Activated CD8-positive, alpha-beta memory T cell treated with anti-CD3 and anti-CD28 coated beads for 36 hours (primary cell): ENCODE measurements at regions not wholly inside any gene's neighbourhood (a gene's known extent, or its start where the extent isn't known, plus 50 kb on each side); places are given as distances from the start of the nearest gene placed in this dataset.
"Not testable (repeated sequence)": the region's sequence is repeated elsewhere in the genome, so short reads cannot be mapped to it uniquely, and the experiment has no call there.

Experiments
- CTCF ChIA-PET: fragments of 350-600 bp; sonication (Branson Sonifier 250); formaldehyde crosslinking; loops from one replicate; lab custom pipeline; 2021; ENCODE audit warnings: antibody characterized with exemption; lab: Charles Lee
- POLR2A ChIA-PET: fragments of 350-600 bp; sonication (Branson Sonifier 250); formaldehyde crosslinking; loops from one replicate; lab custom pipeline; 2021; ENCODE audit warnings: antibody characterized with exemption; lab: Charles Lee

DNA sequence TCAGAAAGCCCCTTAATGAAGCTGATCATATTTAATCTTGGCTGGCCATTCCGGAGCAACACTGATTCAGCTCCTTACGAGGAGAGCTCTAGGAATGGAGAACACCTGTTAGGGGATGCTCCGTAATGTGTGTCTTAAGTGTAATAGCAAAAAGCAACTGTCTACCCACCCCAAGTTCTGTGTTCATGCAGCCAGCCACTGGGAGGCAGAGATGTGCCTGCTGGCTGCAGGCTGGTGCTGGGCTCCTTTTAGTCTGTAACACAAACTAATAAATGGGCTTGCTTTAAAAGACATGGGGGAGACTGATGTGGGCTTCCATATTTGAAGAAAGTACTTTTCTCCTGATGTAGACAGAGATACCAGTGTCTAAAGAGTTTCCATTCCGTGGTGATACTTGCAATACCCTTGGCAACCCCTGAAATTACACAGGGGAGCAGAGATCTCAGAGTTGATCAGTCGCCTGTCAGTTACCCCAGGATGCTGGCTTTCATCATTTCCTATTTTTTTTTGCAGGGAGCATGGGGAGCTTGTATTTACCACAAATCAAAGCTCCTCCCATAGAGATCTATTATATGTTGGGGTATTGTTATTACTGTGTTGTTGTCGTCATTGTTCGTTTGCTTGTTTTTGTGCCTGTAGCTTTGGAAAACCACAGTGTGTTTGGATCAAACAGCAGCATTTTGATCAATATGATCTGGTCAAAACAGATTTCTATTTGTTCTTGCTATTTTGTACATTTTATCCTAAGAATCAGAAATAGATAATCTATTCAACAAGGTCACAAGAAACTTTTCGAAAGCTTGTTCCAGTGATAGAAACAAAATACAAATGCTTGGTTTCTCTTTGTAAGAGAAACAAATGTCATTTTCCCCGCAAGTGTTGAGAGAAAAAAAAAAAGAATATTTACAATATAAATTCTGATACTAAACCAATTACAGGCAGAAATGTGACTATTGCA is 65.8 kb downstream of the MTX3 start:
- CTCF ChIA-PET: interaction anchor here (0.8 to 1.3 kb wide), 2 partner anchors 68 to 158 kb away, joined by 3 read pairs; no protein-coding TSS in a partner anchor
- POLR2A ChIA-PET: no interaction called here

- ChIA-PET POLR2A (no interaction called here), CTCF (interaction anchor here (1.0 kb wide), 1 partner anchor 160 kb away, joined by 3 read pairs; no protein-coding TSS in a partner anchor)
Observed at GRCh38 chr5:79923431-79923830, 67.6 kb downstream of the MTX3 start.

- ChIA-PET CTCF (interaction anchor here (1.0 kb wide), 1 partner anchor 161 kb away, joined by 3 read pairs; no protein-coding TSS in a partner anchor), POLR2A (no interaction called here)
Observed at GRCh38 chr5:79922626-79923025, 68.4 kb downstream of the MTX3 start.

DNA sequence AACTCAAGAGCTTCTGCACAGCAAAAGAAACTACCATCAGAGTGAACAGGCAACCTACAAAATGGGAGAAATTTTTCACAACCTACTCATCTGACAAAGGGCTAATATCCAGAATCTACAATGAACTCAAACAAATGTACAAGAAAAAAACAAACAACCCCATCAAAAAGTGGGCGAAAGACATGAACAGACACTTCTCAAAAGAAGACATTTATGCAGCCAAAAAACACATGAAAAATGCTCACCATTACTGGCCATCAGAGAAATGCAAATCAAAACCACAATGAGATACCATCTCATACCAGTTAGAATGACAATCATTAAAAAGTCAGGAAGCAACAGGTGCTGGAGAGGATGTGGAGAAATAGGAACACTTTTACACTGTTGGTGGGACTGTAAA is 83.6 kb downstream of the MTX3 start:
- CTCF ChIA-PET, POLR2A ChIA-PET: not testable (repeated sequence)

- CTCF ChIA-PET, POLR2A ChIA-PET: not testable (repeated sequence)
Observed at GRCh38 chr5:79902571-79902970, 88.5 kb downstream of the MTX3 start.

GRCh38 chr5:79901631-79902030 is 89.4 kb downstream of the MTX3 start:
- CTCF ChIA-PET: no interaction called here
- POLR2A ChIA-PET: no interaction called here

GRCh38 chr5:79898611-79899010 is 92.5 kb downstream of the MTX3 start:
- ChIA-PET POLR2A (no interaction called here), CTCF (no interaction called here)

DNA sequence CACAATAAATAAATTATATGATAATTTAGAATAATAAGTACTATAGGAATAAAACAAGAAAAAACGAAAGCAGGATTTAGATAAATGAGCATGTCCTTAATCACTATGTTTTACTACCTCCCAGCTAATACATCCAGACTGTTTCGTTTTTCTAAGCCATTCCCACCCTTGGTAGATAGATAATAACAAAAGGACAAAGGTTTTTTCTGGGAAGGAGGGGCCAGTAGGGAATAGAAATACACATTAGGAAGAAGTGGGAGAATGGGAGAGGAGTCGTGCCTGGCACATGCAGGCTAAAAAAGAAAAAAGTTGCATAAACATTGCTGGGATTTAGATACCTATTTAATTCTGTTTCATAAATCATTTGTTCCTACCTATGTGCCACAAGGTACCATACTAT is 97.1 kb downstream of the MTX3 start:
- ChIA-PET POLR2A (no interaction called here), CTCF (no interaction called here)

DNA sequence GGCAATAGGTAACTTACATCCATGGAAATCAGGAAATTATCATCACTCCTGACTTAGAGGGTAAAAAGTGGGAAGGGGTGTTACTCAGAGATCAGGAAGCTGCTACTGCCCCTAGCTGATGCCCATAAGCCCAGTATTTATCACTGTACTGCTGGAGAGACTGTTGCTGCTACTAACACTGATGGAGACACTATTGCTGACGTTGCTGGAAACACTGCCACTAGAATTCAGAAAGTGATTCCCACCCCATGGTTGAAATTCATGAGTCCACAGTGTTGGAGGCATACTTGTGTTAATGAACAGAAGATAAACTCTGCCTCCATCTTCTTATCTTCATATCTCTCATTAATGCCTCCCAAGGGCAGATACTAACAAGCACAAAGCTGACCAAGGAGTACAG is 97.6 kb downstream of the MTX3 start:
- POLR2A ChIA-PET: no interaction called here

GRCh38 chr5:79890930-79891249 is 100.2 kb downstream of the MTX3 start:
- ChIA-PET POLR2A (no interaction called here), CTCF (interaction anchor here (1.2 kb wide), 1 partner anchor 13 kb away, joined by 3 read pairs; no protein-coding TSS in a partner anchor)

More for the DNA sequence above, 97.6 kb downstream of the MTX3 start:
- CTCF ChIA-PET: no interaction called here

DNA sequence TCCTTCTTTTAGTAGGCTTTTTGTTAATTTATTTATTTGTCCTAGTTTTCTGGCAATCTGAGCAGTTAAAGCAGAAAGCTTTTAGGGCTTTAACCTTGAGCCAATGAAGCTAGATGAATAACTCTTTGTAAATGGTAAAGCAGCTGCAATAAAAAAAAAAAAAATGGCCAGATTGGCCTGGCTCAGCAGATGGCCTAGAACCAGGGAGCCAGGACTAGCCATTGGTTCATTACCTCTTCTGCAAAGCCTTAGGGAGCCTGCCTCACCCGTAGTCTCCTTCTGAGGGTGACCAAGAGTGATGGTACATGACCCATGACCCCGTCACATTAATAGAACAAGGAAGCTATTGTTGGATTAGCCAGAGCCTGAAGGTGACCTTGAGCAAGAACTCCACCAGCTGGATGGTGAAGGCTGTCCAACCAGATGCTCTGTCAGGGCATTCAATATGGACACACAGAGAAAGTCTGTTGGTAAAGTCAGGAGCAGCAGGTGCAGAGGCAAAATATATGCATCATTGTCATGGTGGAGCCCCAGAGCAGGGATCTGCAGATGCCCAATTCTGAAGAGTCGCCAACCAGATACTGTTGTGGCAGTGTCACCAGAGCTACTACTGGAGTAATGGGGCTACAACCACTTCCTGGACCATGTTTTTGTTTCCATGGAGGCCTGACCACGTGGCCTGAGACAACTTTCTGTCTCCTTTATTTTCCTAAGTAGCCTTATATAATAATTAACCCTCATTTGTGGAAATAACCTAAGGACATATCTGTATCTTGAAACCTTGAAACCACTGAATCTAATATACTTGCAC is 100.7 kb downstream of the MTX3 start:
- ChIA-PET POLR2A (no interaction called here), CTCF (interaction anchor here (1.2 kb wide), 1 partner anchor 13 kb away, joined by 3 read pairs; no protein-coding TSS in a partner anchor)

DNA sequence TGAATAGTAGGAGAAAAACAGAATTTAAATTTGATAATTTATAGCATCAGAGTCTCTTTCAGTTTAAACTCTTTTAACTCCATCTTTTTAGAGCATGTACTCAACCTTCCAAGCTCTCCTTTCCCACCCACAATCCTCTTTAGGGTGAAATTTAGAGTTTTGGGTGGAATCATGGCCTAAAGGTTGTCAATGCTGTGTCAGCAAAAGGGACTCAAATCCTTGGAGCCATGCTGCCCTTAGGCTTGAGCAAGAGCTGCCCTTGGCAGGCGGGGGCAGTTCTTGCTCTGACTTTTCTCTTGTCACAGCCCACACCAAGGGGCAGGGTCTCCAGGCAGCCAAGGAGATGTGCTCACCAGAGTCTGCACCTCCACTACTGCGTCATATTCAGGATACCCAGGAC is 102.4 kb downstream of the MTX3 start:
- CTCF ChIA-PET: no interaction called here

GRCh38 chr5:79886925-79887655 is 104.0 kb downstream of the MTX3 start:
- POLR2A ChIA-PET: no interaction called here

More for the DNA sequence above, 102.4 kb downstream of the MTX3 start:
- POLR2A ChIA-PET: no interaction called here

DNA sequence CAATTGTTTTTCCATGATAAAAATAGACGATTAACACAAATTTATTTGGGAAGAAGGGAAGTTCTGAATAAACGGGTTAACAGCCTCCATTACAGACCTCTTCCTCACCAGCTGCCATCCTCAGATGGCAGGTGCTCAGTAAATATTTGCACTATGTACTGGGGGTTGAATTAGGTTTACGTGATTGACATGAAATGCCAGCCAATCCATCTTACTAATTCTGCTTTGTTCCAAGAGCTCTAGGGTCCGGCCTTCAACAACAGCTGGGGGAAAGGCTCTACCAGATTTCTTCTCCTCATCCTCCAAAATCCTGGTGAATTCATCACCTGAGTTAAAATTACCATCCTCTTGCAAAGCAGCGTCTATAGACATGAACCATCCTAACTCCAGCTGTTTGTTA is 104.6 kb downstream of the MTX3 start:
- ChIA-PET CTCF (no interaction called here), POLR2A (no interaction called here)

More at GRCh38 chr5:79886925-79887655, 104.0 kb downstream of the MTX3 start:
- CTCF ChIA-PET: no interaction called here

DNA sequence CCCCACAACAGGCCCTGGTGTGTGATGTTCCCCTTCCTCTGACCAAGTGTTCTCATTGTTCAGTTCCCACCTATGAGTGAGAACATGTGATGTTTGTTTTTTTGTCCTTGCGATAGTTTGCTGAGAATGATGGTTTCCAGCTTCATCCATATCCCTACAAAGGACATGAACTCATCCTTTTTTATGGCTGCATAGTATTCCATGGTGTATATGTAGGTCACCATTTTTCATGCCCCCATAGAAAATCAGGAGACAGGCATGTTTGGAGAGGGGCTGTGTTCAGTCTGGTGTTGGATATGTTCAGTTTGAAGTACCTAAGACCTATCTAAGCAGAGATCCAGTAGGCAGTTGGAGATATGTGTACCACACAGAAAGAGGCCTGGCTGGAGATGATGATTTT is 111.2 kb downstream of the MTX3 start:
- CTCF ChIA-PET: interaction anchor here (2.5 kb wide), 1 partner anchor 204 kb away, joined by 10 read pairs; no protein-coding TSS in a partner anchor
- POLR2A ChIA-PET: not testable (repeated sequence)

GRCh38 chr5:79878721-79879336 is 112.2 kb downstream of the MTX3 start:
- ChIA-PET POLR2A (no interaction called here), CTCF (interaction anchor here (0.9 to 2.5 kb wide), 2 partner anchors 202 to 205 kb away, joined by 3 to 10 read pairs; no protein-coding TSS in a partner anchor)

GRCh38 chr5:79878136-79878679 is 112.9 kb downstream of the MTX3 start:
- CTCF ChIA-PET: interaction anchor here (0.9 to 2.5 kb wide), 3 partner anchors 12 to 205 kb away, joined by 3 to 10 read pairs (median 3); no protein-coding TSS in a partner anchor
- POLR2A ChIA-PET: no interaction called here

GRCh38 chr5:79876456-79876855 is 114.6 kb downstream of the MTX3 start:
- POLR2A ChIA-PET: no interaction called here
- CTCF ChIA-PET: interaction anchor here (1.5 kb wide), 1 partner anchor 207 kb away, joined by 5 read pairs; no protein-coding TSS in a partner anchor
